Endodermal cell (in vitro differentiated cells): ENCODE measurements at regions not wholly inside any gene's neighbourhood (a gene's known extent, or its start where the extent isn't known, plus 50 kb on each side); places are given as distances from the start of the nearest gene placed in this dataset.

Experiments
- DNase-seq: peaks from one replicate; pipeline ENCODE4 v3.0.0-alpha.2; 2017
- H3K27ac ChIP-seq: 2 replicates; pipeline ENCODE4 v1.5.1; 2013; ENCODE audit warnings: mild to moderate bottlenecking, low read depth, low read length, moderate library complexity
- H3K27me3 ChIP-seq: 2 replicates; pipeline ENCODE4 v1.6.1; 2013; ENCODE audit warnings: mild to moderate bottlenecking, low read length, moderate library complexity; ENCODE audit not compliant: insufficient read depth, control insufficient read depth, poor library complexity, severe bottlenecking
- H3K36me3 ChIP-seq: 2 replicates; pipeline ENCODE4 v1.7.0; 2013; ENCODE audit warnings: mild to moderate bottlenecking, low read length, moderate library complexity; ENCODE audit not compliant: control insufficient read depth, insufficient read depth
- H3K4me1 ChIP-seq: one replicate; pipeline ENCODE4 v1.7.0; 2013; ENCODE audit warnings: low read length; ENCODE audit not compliant: control insufficient read depth, insufficient read depth
- H3K4me3 ChIP-seq: 2 replicates; pipeline ENCODE4 v1.5.1; 2013; ENCODE audit warnings: mild to moderate bottlenecking, low read length, moderate library complexity
- H3K9ac ChIP-seq: 2 replicates; pipeline ENCODE4 v1.6.1; 2013; ENCODE audit warnings: mild to moderate bottlenecking, low read length, moderate library complexity; ENCODE audit not compliant: poor library complexity, severe bottlenecking; ENCODE audit errors: extremely low read depth
- H3K9me3 ChIP-seq: 2 replicates; pipeline ENCODE4 v1.6.1; 2013; ENCODE audit warnings: mild to moderate bottlenecking, low read length, moderate library complexity; ENCODE audit not compliant: control insufficient read depth
- H3K27ac Mint-ChIP-seq: 2 replicates; pipeline ENCODE4 v1.8.0; 2020; ENCODE audit warnings: mixed read lengths
- H3K27me3 Mint-ChIP-seq: 2 replicates; pipeline ENCODE4 v1.8.0; 2021; ENCODE audit warnings: mild to moderate bottlenecking, mixed read lengths; ENCODE audit not compliant: insufficient read depth
- H3K36me3 Mint-ChIP-seq: 2 replicates; pipeline ENCODE4 v1.8.0; 2020; ENCODE audit warnings: low read depth, mixed read lengths
- H3K4me1 Mint-ChIP-seq: 2 replicates; pipeline ENCODE4 v1.8.0; 2020; ENCODE audit warnings: mixed read lengths
- H3K4me3 Mint-ChIP-seq: 2 replicates; pipeline ENCODE4 v1.8.0; 2020; ENCODE audit warnings: mild to moderate bottlenecking, moderate library complexity, mixed read lengths
- H3K9me3 Mint-ChIP-seq: 2 replicates; pipeline ENCODE4 v1.8.0; 2020; ENCODE audit warnings: mild to moderate bottlenecking, mixed read lengths
- CTCF ChIP-seq: fragments of 200-600 bp; sonication (generic); conservative IDR thresholded peaks from 2 replicates; pipeline ENCODE4 v1.5.0; 2021; ENCODE audit warnings: antibody characterized with exemption, mild to moderate bottlenecking
- WGBS, 2 experiments: methylation state at CpG; one replicate each; pipeline versions ENCODE4 v1.1.5 to v1.1.7; 2013; ENCODE audit warnings: missing lambda C conversion rate in 2 of 2, mixed read lengths in 1 of 2; ENCODE audit not compliant: insufficient coverage in 1 of 2, insufficient read length in 1 of 2; 5-methylcytosine and 5-hydroxymethylcytosine counted together

- Mint-ChIP-seq H3K4me3 (no peak overlapping the region), H3K27ac (no peak overlapping the region), H3K4me1 (no peaks in the 10 kb centered on the region), H3K9me3 (no peaks in the 10 kb centered on the region), H3K27me3 (no peaks in the 10 kb centered on the region), H3K36me3 (no peaks in the 10 kb centered on the region)
- 87 to 88% methylated on average over 5 of the region's 5 CpGs for WGBS, 2 experiments
- Histone ChIP-seq H3K9ac (no peak overlapping the region), H3K4me3 (no peak overlapping the region), H3K4me1 (no peaks in the 10 kb centered on the region), H3K27ac (no peak overlapping the region), H3K27me3 (no peaks in the 10 kb centered on the region), H3K9me3 (peaks cover under 1% of the 10 kb centered on the region), H3K36me3 (no peaks in the 10 kb centered on the region)
- no peak for TF ChIP-seq CTCF
- no peak for DNase-seq
Observed at GRCh38 chr5:142461028-142461590, 136.3 kb upstream of the SPRY4 start.

GRCh38 chr5:142459209-142459608 is 134.4 kb upstream of the SPRY4 start:
- no peak overlapping the region for H3K4me3 Mint-ChIP-seq
- no peak overlapping the region for H3K27ac Mint-ChIP-seq
- Histone ChIP-seq H3K4me3 (no peak overlapping the region), H3K9ac (no peak overlapping the region), H3K9me3 (peaks cover 8% of the 10 kb centered on the region), H3K36me3 (no peaks in the 10 kb centered on the region), H3K4me1 (no peaks in the 10 kb centered on the region), H3K27ac (no peak overlapping the region), H3K27me3 (no peaks in the 10 kb centered on the region)
- H3K9me3 Mint-ChIP-seq, result no peaks in the 10 kb centered on the region
- H3K36me3 Mint-ChIP-seq, result no peaks in the 10 kb centered on the region
- DNase-seq, result no peak
- no peaks in the 10 kb centered on the region for H3K4me1 Mint-ChIP-seq
- no peaks in the 10 kb centered on the region for H3K27me3 Mint-ChIP-seq
- no peak for TF ChIP-seq CTCF
- 92% methylated on average over 1 of the region's 1 CpG; no CpG with 5 or more reads in 1 of the 2 experiments for WGBS, 2 experiments

GRCh38 chr5:142455856-142456255 is 131.0 kb upstream of the SPRY4 start:
- H3K9ac ChIP-seq, result no peak overlapping the region
- H3K9me3 Mint-ChIP-seq, result peaks cover 1% of the 10 kb centered on the region
- H3K4me1 Mint-ChIP-seq, result no peaks in the 10 kb centered on the region
- no peaks in the 10 kb centered on the region for H3K4me1 ChIP-seq
- no peaks in the 10 kb centered on the region for H3K27me3 ChIP-seq
- H3K27ac ChIP-seq, result no peak overlapping the region
- H3K36me3 Mint-ChIP-seq, result no peaks in the 10 kb centered on the region
- H3K27me3 Mint-ChIP-seq, result no peaks in the 10 kb centered on the region
- H3K27ac Mint-ChIP-seq, result no peak overlapping the region
- H3K4me3 Mint-ChIP-seq, result no peak overlapping the region
- TF ChIP-seq CTCF, result no peak
- H3K9me3 ChIP-seq, result peaks cover 13% of the 10 kb centered on the region
- H3K36me3 ChIP-seq, result no peaks in the 10 kb centered on the region
- WGBS, 2 experiments, result 92 to 99% methylated on average over 2 of the region's 2 CpGs
- no peak for DNase-seq
- H3K4me3 ChIP-seq, result no peak overlapping the region
